GM19328 (cell line): ENCODE measurements at regions not wholly inside any gene's neighbourhood (a gene's known extent, or its start where the extent isn't known, plus 50 kb on each side); places are given as distances from the start of the nearest gene placed in this dataset.
"Not testable (repeated sequence)": the region's sequence is repeated elsewhere in the genome, so short reads cannot be mapped to it uniquely, and the experiment has no call there.

Experiments used
- ATAC-seq: cut with Tn5 transposase; IDR thresholded peaks from one replicate; pipeline ENCODE4 v1.9.1; 2021; ENCODE audit warnings: mild to moderate bottlenecking, moderate library complexity; ENCODE audit not compliant: unreplicated experiment

GRCh38 chr4:127448986-127449385, 183.8 kb upstream of the INTU start:
- no peak for ATAC-seq

- ATAC-seq = no peak
Observed at GRCh38 chr4:127449449-127449848, 183.3 kb upstream of the INTU start.

- no peak for ATAC-seq
Observed at GRCh38 chr4:127450276-127450675, 182.5 kb upstream of the INTU start.

- ATAC-seq = no peak
Observed at GRCh38 chr4:127463883-127464282, 168.9 kb upstream of the INTU start.

GRCh38 chr4:127469542-127469941, 163.2 kb upstream of the INTU start:
- ATAC-seq = no peak

- no peak for ATAC-seq
Observed at GRCh38 chr4:127469959-127470809, 162.6 kb upstream of the INTU start.

- not testable (repeated sequence) for ATAC-seq
Observed at GRCh38 chr4:127478271-127478670, 154.5 kb upstream of the INTU start.

GRCh38 chr4:127479031-127479622, 153.6 kb upstream of the INTU start:
- ATAC-seq = no peak

GRCh38 chr4:127482049-127482448, 150.7 kb upstream of the INTU start:
- no peak for ATAC-seq

- ATAC-seq = no peak
Observed at GRCh38 chr4:127484117-127484516, 148.6 kb upstream of the INTU start.

GRCh38 chr4:127486248-127486647, 146.5 kb upstream of the INTU start:
- ATAC-seq = no peak

- ATAC-seq = no peak
Observed at GRCh38 chr4:127491571-127491970, 141.2 kb upstream of the INTU start.

- not testable (repeated sequence) for ATAC-seq
Observed at GRCh38 chr4:127496875-127497274, 135.9 kb upstream of the INTU start.

GRCh38 chr4:127498366-127498765, 134.4 kb upstream of the INTU start:
- ATAC-seq = no peak

- ATAC-seq = no peak
Observed at GRCh38 chr4:127500242-127500641, 132.5 kb upstream of the INTU start.

- ATAC-seq = no peak
Observed at GRCh38 chr4:127501103-127501502, 131.7 kb upstream of the INTU start.

GRCh38 chr4:127503111-127503510, 129.6 kb upstream of the INTU start:
- no peak for ATAC-seq

- ATAC-seq = no peak
Observed at GRCh38 chr4:127505203-127505602, 127.6 kb upstream of the INTU start.

- no peak for ATAC-seq
Observed at GRCh38 chr4:127506283-127506682, 126.5 kb upstream of the INTU start.

- ATAC-seq = no peak
Observed at GRCh38 chr4:127509155-127509554, 123.6 kb upstream of the INTU start.

- ATAC-seq = not testable (repeated sequence)
Observed at GRCh38 chr4:127512672-127513071, 120.1 kb upstream of the INTU start.

- not testable (repeated sequence) for ATAC-seq
Observed at GRCh38 chr4:127515259-127515658, 117.5 kb upstream of the INTU start.
